GM19452 (cell line): ENCODE measurements at regions not wholly inside any gene's neighbourhood (a gene's known extent, or its start where the extent isn't known, plus 50 kb on each side); places are given as distances from the start of the nearest gene placed in this dataset.

Source experiments
- ATAC-seq: cut with Tn5 transposase; IDR thresholded peaks from one replicate; pipeline ENCODE4 v1.9.1; 2021; ENCODE audit not compliant: unreplicated experiment

GRCh38 chr12:92537290-92537960, 165.4 kb upstream of the PLEKHG7 start:
- ATAC-seq: no peak

GRCh38 chr12:92535961-92536360, 166.8 kb upstream of the PLEKHG7 start:
- no peak for ATAC-seq

GRCh38 chr12:92533280-92533890, 169.4 kb upstream of the PLEKHG7 start:
- ATAC-seq: no peak

GRCh38 chr12:92530706-92531105, 172.1 kb upstream of the PLEKHG7 start:
- ATAC-seq: no peak

GRCh38 chr12:92529944-92530343, 172.8 kb upstream of the PLEKHG7 start:
- peak; percentile 61 for ATAC-seq

GRCh38 chr12:92528586-92528985, 174.2 kb upstream of the PLEKHG7 start:
- ATAC-seq: peak; percentile 56

- no peak for ATAC-seq
These were observed 174.7 kb upstream of the PLEKHG7 start for GRCh38 chr12:92528097-92528496.

GRCh38 chr12:92524489-92524888, 178.3 kb upstream of the PLEKHG7 start:
- ATAC-seq: no peak

GRCh38 chr12:92520511-92520910, 182.3 kb upstream of the PLEKHG7 start:
- no peak for ATAC-seq

- no peak for ATAC-seq
These were observed 183.5 kb upstream of the PLEKHG7 start for GRCh38 chr12:92519284-92519683.

GRCh38 chr12:92518071-92518470, 184.7 kb upstream of the PLEKHG7 start:
- ATAC-seq: no peak

GRCh38 chr12:92516277-92516600, 186.6 kb upstream of the PLEKHG7 start:
- ATAC-seq: no peak

- ATAC-seq: no peak
These were observed 189.5 kb upstream of the PLEKHG7 start for GRCh38 chr12:92513231-92513730.

- ATAC-seq: no peak
These were observed 191.0 kb upstream of the PLEKHG7 start for GRCh38 chr12:92511786-92512185.

- no peak for ATAC-seq
These were observed 193.5 kb upstream of the PLEKHG7 start for GRCh38 chr12:92509156-92509738.

- ATAC-seq: no peak
These were observed 195.9 kb upstream of the PLEKHG7 start for GRCh38 chr12:92506891-92507290.

GRCh38 chr12:92506460-92506859, 196.3 kb upstream of the PLEKHG7 start:
- no peak for ATAC-seq

GRCh38 chr12:92505254-92506231, 197.2 kb upstream of the PLEKHG7 start:
- ATAC-seq: no peak

GRCh38 chr12:92504594-92504981, 198.2 kb upstream of the PLEKHG7 start:
- ATAC-seq: no peak

- no peak for ATAC-seq
These were observed 198.7 kb upstream of the PLEKHG7 start for GRCh38 chr12:92503971-92504593.
